Adrenal gland (tissue), 9 donors: ENCODE measurements at regions not wholly inside any gene's neighbourhood (a gene's known extent, or its start where the extent isn't known, plus 50 kb on each side); places are given as distances from the start of the nearest gene placed in this dataset.

ENCODE experiments used
- DNase-seq, 7 donors: peaks; one replicate each; pipeline ENCODE4 v3.0.0-alpha.2; 2019 to 2020
- H3K27ac ChIP-seq, 5 donors: fragments of 200-600 bp; sonication (generic) in 4 of 5; 1 replicate in 3 of 5; 2 replicates in 2 of 5; pipeline versions ENCODE4 v1.5.1 to v1.8.0; 2016 to 2020; ENCODE audit warnings: mild to moderate bottlenecking in 1 of 5
- H3K27me3 ChIP-seq: fragments of 200-600 bp; 2 replicates; pipeline ENCODE4 v1.8.0; 2021
- H3K36me3 ChIP-seq, 2 donors: fragments of 200-600 bp; replicated peaks in 1 of 2; 1 replicate in 1 of 2; 2 replicates in 1 of 2; pipeline versions ENCODE4 v1.5.1 to v1.8.0; 2018 to 2022
- H3K4me1 ChIP-seq, 2 donors: fragments of 200-600 bp; replicated peaks in 1 of 2; 1 replicate in 1 of 2; 2 replicates in 1 of 2; pipeline versions ENCODE4 v1.5.1 to v1.8.0; 2018 to 2021
- H3K4me3 ChIP-seq, 4 donors: fragments of 200-600 bp; sonication (generic) in 3 of 4; one replicate each; pipeline ENCODE4 v1.5.1; 2016 to 2018
- H3K9me3 ChIP-seq, 3 donors: fragments of 200-600 bp; sonication (generic) in 1 of 3; replicated peaks in 1 of 3; 1 replicate in 2 of 3; 2 replicates in 1 of 3; pipeline versions ENCODE4 v1.5.1 to v1.8.0; 2016 to 2021
- CTCF ChIP-seq, 6 experiments: fragments of 450-650 bp in 4 of 6; fragments of 200-600 bp in 2 of 6; sonication (generic) in 1 of 6; IDR thresholded peaks; 1 replicate in 5 of 6; 2 replicates in 1 of 6; pipeline versions ENCODE4 v1.5.1 to v1.8.0; 2016 to 2021; ENCODE audit warnings: antibody characterized with exemption in 6 of 6, mild to moderate bottlenecking in 2 of 6, moderate library complexity in 1 of 6
- POLR2A ChIP-seq, 2 donors: fragments of 450-650 bp; IDR thresholded peaks; one replicate each; pipeline ENCODE4 v1.6.1; 2017; ENCODE audit warnings: antibody characterized with exemption in 2 of 2, mild to moderate bottlenecking in 2 of 2, moderate library complexity in 1 of 2
- WGBS, 4 donors: extraction: QIAGEN DNeasy Blood & Tissue Kit in 2 of 4; methylation state at CpG; one replicate each; pipeline versions ENCODE4 v1.1.5 to v1.1.7; 2013 to 2017; 5-methylcytosine and 5-hydroxymethylcytosine counted together
- intact Hi-C, 2 donors: fragments of 100-400 bp; cut with DNase I; formaldehyde crosslinking; loops; one replicate each; pipeline versions ENCODE4 v1.14.1 to v1.15.0; 2022 to 2023
- donor health status: healthy with polysubstance abuse.
- donor health status: Bipolar disorder and iron deficiency.
- donor health status: DM: yes; HTN: yes; CAD: no.
- donor health status: DM: no; HTN: no; CAD: no.
- donor health status: DM: no; HTN: no; CAD: no.

- Histone ChIP-seq H3K4me1 (no peaks in the 10 kb centered on the region), H3K27ac (no peak overlapping the region), H3K4me3 (no peak overlapping the region), H3K27me3 (no peaks in the 10 kb centered on the region), H3K36me3 (no peaks in the 10 kb centered on the region), H3K9me3 (no peaks in the 10 kb centered on the region)
- 39 to 80% (median 44%) methylated on average over 9 to 12 of the region's 12 CpGs for WGBS, 4 donors
- TF ChIP-seq POLR2A (IDR thresholded peaks at IDR 0.05): no peak
- no peak for TF ChIP-seq CTCF (IDR thresholded peaks at IDR 0.05)
- DNase-seq: no peak
- intact Hi-C loops: loop anchor here in 1 of 2 donors (10.0 kb wide), 1 partner anchor 409 kb away; no protein-coding TSS in a partner anchor
Measured at GRCh38 chr9:124125651-124125977, 114.0 kb downstream of the LHX2 start.

- H3K27me3 ChIP-seq: no peaks in the 10 kb centered on the region
- no peaks in the 10 kb centered on the region for H3K4me1 ChIP-seq
- H3K27ac ChIP-seq: no peak overlapping the region
- no peaks in the 10 kb centered on the region for H3K9me3 ChIP-seq
- intact Hi-C loops: loop anchor here in 1 of 2 donors (2.0 to 10.0 kb wide), 2 partner anchors 192 to 408 kb away; no protein-coding TSS in a partner anchor
- WGBS, 4 donors: 30 to 51% (median 30%) methylated on average over 10 to 19 of the region's 19 CpGs
- H3K36me3 ChIP-seq: no peaks in the 10 kb centered on the region
- H3K4me3 ChIP-seq: no peak overlapping the region
- peak; percentile 63 to 87 (median 74) for DNase-seq
- TF ChIP-seq POLR2A (IDR thresholded peaks at IDR 0.05) (no peak), CTCF (IDR thresholded peaks at IDR 0.05) (peak; percentile 86 to 99 (median 95))
Measured at GRCh38 chr9:124126648-124127646, 115.4 kb downstream of the LHX2 start.

- Histone ChIP-seq H3K4me3 (no peak overlapping the region), H3K9me3 (no peaks in the 10 kb centered on the region), H3K27ac (no peak overlapping the region), H3K4me1 (no peaks in the 10 kb centered on the region), H3K27me3 (no peaks in the 10 kb centered on the region), H3K36me3 (no peaks in the 10 kb centered on the region)
- TF ChIP-seq CTCF (IDR thresholded peaks at IDR 0.05) (no peak), POLR2A (IDR thresholded peaks at IDR 0.05) (no peak)
- intact Hi-C loops: loop anchor here in 1 of 2 donors (10.0 kb wide), 1 partner anchor 406 kb away; no protein-coding TSS in a partner anchor
- 51 to 67% (median 58%) methylated on average over 12 of the region's 12 CpGs for WGBS, 4 donors
- no peak for DNase-seq
Measured at GRCh38 chr9:124128568-124129166, 117.1 kb downstream of the LHX2 start.
